ENCODE measurements at regions not wholly inside any gene's neighbourhood (a gene's known extent, or its start where the extent isn't known, plus 50 kb on each side); places are given as distances from the start of the nearest gene placed in this dataset.

GRCh38 chr11:15579287-15580001 lies 464.7 kb downstream of the INSC start:
- no peak for DNase-seq (ENCODE audit: low spot score)
- Histone ChIP-seq H3K4me2 (no peak overlapping the region), H3K9me2 (ENCODE audit: insufficient read depth) (no peaks in the 10 kb centered on the region), H4K20me1 (replicated peaks; ENCODE audit: insufficient read depth) (no peaks in the 10 kb centered on the region), H3K4me3 (no peak overlapping the region), H3K27ac (ENCODE audit: low read depth) (no peak overlapping the region), H3K27me3 (ENCODE audit: insufficient read depth) (no peaks in the 10 kb centered on the region), H3K36me3 (ENCODE audit: insufficient read depth) (no peaks in the 10 kb centered on the region), H3K4me1 (ENCODE audit: insufficient read depth) (no peaks in the 10 kb centered on the region), H3F3A (replicated peaks; ENCODE audit: low read depth) (no peaks in the 10 kb centered on the region), H3K79me2 (replicated peaks; ENCODE audit: insufficient read depth) (no peaks in the 10 kb centered on the region), H2AFZ (no peak overlapping the region)
- TF ChIP-seq REST (IDR thresholded peaks at IDR 0.05; ENCODE audit: unreplicated experiment) (no peak), ZNF331 (CRISPR knock-in tag; IDR thresholded peaks at IDR 0.05; ENCODE audit: low read depth) (no peak), ZNF462 (CRISPR knock-in tag; IDR thresholded peaks at IDR 0.05) (no peak), POLR2AphosphoS5 (IDR thresholded peaks at IDR 0.05; ENCODE audit: low read depth) (no peak)
- Mint-ChIP-seq H3K27ac (no peak overlapping the region), H3K27me3 (ENCODE audit: insufficient read depth, low read depth, poor library complexity) (peaks cover 5% of the 10 kb centered on the region), H3K36me3 (ENCODE audit: low read depth) (no peaks in the 10 kb centered on the region), H3K4me3 (no peak overlapping the region), H3K9me3 (no peaks in the 10 kb centered on the region), H3K4me1 (no peaks in the 10 kb centered on the region; the same call in 1 of the 3 replicates)
- ATAC-seq, result no peak
